GM10266 (cell line): ENCODE measurements at regions not wholly inside any gene's neighbourhood (a gene's known extent, or its start where the extent isn't known, plus 50 kb on each side); places are given as distances from the start of the nearest gene placed in this dataset.

Experiments used
- DNase-seq: peaks from one replicate; pipeline ENCODE4 v3.0.0; 2012; ENCODE audit errors: extremely low spot score
- TF ChIP-seq, protein P1 (sequence below): IDR thresholded peaks from 2 replicates; pipeline ENCODE4 v1.5.1; 2012; ENCODE audit warnings: mild to moderate bottlenecking, low read depth; ENCODE audit not compliant: control insufficient read depth, insufficient read depth; ENCODE audit errors: missing control alignments

DNA sequence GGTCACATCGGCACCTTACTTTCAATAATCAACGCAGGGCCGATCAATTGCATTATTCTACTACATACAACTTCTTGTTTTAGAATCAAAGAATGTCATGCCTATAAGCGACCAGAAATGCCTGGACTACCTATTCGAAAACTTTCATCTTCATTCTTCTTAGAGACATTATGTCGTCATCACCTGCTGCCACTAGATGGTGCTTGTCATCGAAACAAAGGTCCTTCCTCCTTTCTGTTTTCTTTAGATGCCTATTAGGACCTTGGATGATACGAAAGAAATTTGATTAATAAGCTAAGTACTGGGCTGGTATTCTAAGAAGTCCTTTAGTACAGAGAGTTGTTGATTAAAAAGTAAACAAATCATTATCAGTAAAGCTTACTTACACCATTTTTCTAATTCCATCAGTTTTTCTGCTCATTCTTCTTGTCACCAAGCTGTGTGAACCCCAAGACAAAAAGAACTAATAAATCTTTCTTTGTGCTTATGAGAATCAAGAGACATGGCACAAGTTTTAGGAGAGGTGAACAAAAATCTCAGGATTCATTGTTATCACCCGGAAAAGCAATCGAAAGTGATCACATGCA lies 154.5 kb upstream of the SLC4A4 start:
- peak; percentile 80 for DNase-seq

DNA sequence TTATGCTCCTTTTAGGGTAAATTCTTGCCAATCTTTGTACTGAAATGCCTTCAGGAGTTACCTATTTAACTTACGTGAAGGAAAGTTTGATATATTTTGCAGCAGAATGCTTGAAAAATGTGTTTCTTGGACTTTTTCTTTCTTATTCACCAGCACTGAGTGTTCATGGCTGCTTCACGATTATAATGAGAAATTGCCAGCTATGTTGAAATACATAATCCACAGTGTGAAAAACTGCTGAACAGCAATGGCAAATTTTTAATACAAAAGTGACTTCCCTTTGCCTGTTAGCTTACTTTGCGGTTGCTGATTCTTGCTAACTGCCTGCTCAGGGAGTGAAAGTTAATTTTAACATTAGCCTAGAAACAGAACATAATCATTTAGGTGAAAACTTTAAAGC lies 153.8 kb upstream of the SLC4A4 start:
- DNase-seq = no peak
- TF ChIP-seq, protein P1, sequence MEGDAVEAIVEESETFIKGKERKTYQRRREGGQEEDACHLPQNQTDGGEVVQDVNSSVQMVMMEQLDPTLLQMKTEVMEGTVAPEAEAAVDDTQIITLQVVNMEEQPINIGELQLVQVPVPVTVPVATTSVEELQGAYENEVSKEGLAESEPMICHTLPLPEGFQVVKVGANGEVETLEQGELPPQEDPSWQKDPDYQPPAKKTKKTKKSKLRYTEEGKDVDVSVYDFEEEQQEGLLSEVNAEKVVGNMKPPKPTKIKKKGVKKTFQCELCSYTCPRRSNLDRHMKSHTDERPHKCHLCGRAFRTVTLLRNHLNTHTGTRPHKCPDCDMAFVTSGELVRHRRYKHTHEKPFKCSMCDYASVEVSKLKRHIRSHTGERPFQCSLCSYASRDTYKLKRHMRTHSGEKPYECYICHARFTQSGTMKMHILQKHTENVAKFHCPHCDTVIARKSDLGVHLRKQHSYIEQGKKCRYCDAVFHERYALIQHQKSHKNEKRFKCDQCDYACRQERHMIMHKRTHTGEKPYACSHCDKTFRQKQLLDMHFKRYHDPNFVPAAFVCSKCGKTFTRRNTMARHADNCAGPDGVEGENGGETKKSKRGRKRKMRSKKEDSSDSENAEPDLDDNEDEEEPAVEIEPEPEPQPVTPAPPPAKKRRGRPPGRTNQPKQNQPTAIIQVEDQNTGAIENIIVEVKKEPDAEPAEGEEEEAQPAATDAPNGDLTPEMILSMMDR = no peak

More for the DNA sequence above, 154.5 kb upstream of the SLC4A4 start:
- TF ChIP-seq, protein P1 = peak; percentile 75

DNA sequence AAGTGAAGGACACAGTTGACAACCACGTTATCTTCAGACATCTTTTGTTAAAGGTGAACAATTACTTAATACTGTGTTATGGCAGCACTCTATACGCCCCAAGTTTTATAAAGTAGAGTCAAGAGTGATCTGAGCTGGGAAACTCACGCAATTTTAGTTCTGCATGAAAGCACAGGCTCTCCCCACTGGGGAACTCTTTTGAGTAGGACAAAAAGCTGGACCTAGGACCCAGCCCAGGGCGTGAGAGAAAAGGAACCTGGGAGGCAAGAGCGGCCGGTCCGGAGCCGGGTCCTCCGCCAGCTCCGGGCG lies 152.6 kb upstream of the SLC4A4 start:
- no peak for DNase-seq
- TF ChIP-seq, protein P1 = no peak

DNA sequence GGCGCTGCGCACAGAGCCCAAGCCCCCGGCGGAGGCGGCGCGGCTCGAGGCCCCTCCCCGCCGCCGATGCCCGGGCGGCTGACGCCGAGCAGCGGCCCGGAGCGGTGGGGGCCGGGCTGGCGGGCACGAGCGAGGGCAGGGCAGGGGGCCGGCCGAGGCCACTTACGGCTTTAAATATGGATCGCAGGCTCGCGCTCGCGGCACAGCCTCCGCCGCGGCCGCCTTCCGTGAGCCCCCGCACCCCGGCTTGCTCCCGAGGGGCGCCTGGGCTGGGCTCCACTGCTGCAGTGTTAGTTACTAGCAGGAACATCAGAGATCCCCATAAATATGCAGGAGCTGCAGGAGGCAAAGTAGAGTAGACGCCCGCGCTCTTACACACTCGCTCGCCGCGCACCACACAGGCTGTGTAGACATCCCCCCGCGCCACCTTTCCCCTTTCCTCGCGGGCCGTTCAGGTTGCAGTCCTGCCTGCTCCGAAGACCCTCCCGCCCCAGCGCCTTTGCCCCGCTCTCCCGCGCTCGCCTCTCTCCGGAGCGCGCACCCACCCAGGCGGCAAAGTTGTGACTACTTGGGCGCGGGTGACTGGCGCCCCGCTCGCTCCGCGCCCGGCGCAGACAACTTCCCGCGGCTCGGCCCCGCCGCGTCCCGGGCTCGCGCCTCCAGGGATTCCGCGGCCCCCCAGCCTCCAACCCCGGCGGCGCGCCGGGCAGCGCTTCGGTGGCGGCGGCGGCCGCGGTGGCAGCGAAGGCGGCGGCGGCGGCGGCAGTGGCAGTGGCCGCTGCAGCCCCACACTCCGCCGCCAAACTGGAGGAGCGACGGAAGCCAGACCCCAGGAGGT lies 152.0 kb upstream of the SLC4A4 start:
- peak; percentile 60 for DNase-seq
- TF ChIP-seq, protein P1 = no peak

DNA sequence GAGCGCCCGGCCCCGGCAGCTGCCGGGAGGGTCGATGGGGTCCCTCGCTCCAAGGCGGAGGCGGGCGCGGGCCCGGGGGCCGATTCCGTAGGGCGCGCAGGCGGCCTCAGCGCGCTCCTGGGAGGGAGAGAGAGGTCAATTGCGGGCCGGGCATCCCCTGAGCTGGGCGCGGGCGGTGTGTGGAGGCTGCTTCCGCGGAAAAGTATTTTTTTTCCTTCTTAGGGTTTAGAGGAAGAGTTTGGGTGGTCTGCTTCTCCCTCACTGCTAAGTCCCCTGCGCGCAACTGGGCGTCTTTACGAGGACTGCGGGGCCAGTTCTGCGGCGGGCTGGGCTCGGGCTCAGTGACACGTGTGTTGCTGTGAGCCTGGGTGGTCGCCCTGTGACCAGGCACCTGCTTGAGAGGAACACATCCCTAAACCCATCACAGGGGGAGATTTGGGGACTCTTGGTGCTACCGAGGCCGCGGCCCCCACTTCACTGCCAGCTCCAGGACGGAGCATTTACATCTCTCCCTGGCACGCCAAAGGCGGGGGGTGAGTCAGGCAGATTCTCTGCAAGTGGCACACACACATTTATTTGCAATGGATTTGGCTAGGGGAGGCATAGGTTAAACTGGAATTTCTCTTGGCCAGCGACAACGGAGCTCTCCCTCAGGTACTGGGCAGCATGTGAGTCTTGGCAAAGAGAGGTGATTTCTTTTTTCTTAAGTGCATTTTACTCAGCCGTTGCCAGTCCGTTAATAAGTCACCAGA lies 151.2 kb upstream of the SLC4A4 start:
- TF ChIP-seq, protein P1 = no peak
- DNase-seq = peak; percentile 42

DNA sequence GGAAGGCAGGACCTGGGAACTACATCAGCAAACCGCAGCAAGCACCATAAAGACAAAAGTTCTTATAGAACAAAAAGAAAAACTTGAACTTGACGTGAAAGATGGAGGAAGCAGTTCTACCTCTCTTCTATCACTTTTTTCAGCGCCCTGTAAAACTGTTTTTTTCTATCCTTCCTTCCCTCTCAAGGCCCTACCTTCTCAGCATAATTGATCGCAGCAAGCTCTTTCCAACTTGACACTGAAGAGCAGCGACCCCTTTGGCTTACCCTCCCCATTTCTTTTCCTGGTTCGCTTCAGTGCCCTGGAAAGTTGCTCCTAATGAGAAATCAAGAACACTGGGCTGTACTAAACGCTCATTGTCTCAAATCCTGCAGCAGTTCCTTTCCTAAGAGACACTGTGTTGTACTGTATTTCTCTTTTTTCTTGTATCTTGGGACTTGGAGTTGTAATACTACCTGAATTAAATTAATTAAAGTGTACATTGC lies 150.6 kb upstream of the SLC4A4 start:
- DNase-seq = no peak
- TF ChIP-seq, protein P1 = no peak
